Neural progenitor cell (in vitro differentiated cells): ENCODE measurements at regions not wholly inside any gene's neighbourhood (a gene's known extent, or its start where the extent isn't known, plus 50 kb on each side); places are given as distances from the start of the nearest gene placed in this dataset.

Source experiments
- EZH2 ChIP-seq: fragments of 200-600 bp; sonication (generic); IDR thresholded peaks from 2 replicates; pipeline ENCODE4 v1.6.1; 2017; ENCODE audit warnings: antibody characterized with exemption, mild to moderate bottlenecking, moderate library complexity
- EZH2phosphoT487 ChIP-seq: fragments of 200-600 bp; sonication (generic); IDR thresholded peaks from 2 replicates; pipeline ENCODE4 v1.6.1; 2017; ENCODE audit warnings: antibody characterized with exemption
- TF ChIP-seq, protein P1 (sequence below): fragments of 200-600 bp; sonication (generic); IDR thresholded peaks from 2 replicates; pipeline ENCODE4 v1.5.1; 2017; ENCODE audit warnings: antibody characterized with exemption, mild to moderate bottlenecking

DNA sequence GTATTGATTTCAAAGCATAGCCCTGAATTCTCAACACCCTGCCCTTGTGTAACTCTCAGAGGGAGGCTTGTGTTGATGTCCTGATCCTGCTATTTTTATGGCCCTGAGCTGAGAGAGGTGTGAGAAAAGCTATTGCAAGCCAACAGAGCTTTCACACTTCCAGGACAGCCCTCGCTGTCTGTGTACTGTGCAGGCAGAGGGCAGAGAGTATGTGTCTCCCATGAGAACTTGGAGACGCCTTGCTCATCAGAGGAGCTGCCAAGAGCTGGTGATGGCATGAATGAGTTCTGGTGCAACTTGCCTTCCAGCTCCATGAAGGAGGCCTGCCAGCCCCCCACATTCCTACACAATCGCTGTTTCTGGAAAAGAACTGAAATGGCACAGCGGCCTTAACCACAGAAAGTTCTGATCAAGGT is 144.1 kb upstream of the AJAP1 start:
- TF ChIP-seq, protein P1, sequence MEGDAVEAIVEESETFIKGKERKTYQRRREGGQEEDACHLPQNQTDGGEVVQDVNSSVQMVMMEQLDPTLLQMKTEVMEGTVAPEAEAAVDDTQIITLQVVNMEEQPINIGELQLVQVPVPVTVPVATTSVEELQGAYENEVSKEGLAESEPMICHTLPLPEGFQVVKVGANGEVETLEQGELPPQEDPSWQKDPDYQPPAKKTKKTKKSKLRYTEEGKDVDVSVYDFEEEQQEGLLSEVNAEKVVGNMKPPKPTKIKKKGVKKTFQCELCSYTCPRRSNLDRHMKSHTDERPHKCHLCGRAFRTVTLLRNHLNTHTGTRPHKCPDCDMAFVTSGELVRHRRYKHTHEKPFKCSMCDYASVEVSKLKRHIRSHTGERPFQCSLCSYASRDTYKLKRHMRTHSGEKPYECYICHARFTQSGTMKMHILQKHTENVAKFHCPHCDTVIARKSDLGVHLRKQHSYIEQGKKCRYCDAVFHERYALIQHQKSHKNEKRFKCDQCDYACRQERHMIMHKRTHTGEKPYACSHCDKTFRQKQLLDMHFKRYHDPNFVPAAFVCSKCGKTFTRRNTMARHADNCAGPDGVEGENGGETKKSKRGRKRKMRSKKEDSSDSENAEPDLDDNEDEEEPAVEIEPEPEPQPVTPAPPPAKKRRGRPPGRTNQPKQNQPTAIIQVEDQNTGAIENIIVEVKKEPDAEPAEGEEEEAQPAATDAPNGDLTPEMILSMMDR = no peak
- TF ChIP-seq EZH2 = no peak
- no peak for TF ChIP-seq EZH2phosphoT487
